ENCODE measurements at regions not wholly inside any gene's neighbourhood (a gene's known extent, or its start where the extent isn't known, plus 50 kb on each side); places are given as distances from the start of the nearest gene placed in this dataset.
"Not testable (repeated sequence)": the region's sequence is repeated elsewhere in the genome, so short reads cannot be mapped to it uniquely, and the experiment has no call there.

DNA sequence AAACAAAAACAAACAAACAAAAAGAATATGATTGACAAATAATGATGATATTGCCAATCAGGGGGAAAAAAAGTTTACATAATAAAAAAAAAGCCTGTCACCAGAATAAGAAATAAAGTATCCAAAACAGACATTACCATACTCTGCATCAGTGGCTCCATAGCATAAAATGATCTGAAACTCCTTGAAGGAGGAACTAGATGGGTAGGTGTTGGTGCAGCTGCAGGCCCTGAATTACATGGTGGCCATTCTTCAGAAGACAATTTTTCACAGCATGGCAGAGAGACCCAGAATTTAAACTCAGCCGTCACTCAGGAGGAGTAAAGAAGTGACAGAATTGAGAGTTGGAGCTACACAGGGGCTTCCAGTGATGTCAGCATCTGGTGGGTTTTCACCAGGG lies 60.2 kb downstream of the GLUL start:
- Mint-ChIP-seq H3K36me3 (no peaks in the 10 kb centered on the region), H3K4me1 (peaks cover 0 to 4% (median 2%) of the 10 kb centered on the region in 7 donors), H3K9me3 (no peaks in the 10 kb centered on the region), H3K4me3 (no peak overlapping the region), H3K27ac (no peak overlapping the region), H3K27me3 (peaks cover 0 to 2% (median 0%) of the 10 kb centered on the region in 5 donors)
- DNase-seq: no peak
- Histone ChIP-seq H3K36me3 (ENCODE audit: control insufficient read depth in 2 of 3, insufficient read depth in 3 of 3, low read length in 3 of 3) (no peaks in the 10 kb centered on the region), H3K27ac (ENCODE audit: low read depth, low read length) (no peak overlapping the region), H3K4me3 (ENCODE audit: low read length) (no peak overlapping the region), H3K4me1 (ENCODE audit: control insufficient read depth in 2 of 2, insufficient read depth in 2 of 2, low read length in 2 of 2) (no peaks in the 10 kb centered on the region), H3K27me3 (ENCODE audit: control insufficient read depth in 2 of 2, insufficient read depth in 2 of 2, low read length in 2 of 2) (no peaks in the 10 kb centered on the region), H3K9me3 (ENCODE audit: control insufficient read depth in 2 of 3, low read length in 3 of 3) (no peaks in the 10 kb centered on the region)
- ChIA-PET POLR2A (no interaction called here), CTCF (no interaction called here)
- no peak for ATAC-seq
- intact Hi-C loops (cut with micrococcal nuclease): no loop called here

DNA sequence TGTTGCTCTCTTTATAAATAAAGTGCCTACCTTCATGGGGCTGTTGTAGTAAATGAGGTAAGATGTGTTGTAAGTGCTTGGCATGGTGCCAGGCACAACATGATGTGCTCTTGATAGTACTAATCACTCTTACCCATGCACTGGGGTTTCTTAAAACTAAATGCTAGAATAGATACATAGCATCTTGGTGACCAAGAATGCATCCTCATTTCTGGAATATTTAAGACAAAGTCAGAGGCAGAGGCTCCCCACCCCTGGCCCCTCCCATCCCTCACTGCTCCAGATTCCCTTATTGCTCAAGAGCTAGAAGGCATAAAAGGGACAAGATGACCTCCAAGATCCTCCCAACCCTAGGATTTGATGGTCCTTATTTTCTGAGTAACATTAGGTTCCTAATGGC lies 61.3 kb downstream of the GLUL start:
- intact Hi-C loops (cut with micrococcal nuclease): no loop called here
- POLR2A ChIA-PET: no interaction called here
- peaks cover 0 to 2% (median 0%) of the 10 kb centered on the region in 5 donors for H3K27me3 Mint-ChIP-seq
- H3K4me1 Mint-ChIP-seq: peaks cover 0 to 4% (median 2%) of the 10 kb centered on the region in 7 donors
- H3K36me3 ChIP-seq (ENCODE audit: control insufficient read depth in 2 of 3, insufficient read depth in 3 of 3, low read length in 3 of 3): no peaks in the 10 kb centered on the region
- no peak overlapping the region for H3K4me3 Mint-ChIP-seq
- H3K27ac Mint-ChIP-seq: no peak overlapping the region
- no peak overlapping the region for H3K4me3 ChIP-seq (ENCODE audit: low read length)
- CTCF ChIA-PET: no interaction called here
- no peaks in the 10 kb centered on the region for H3K9me3 Mint-ChIP-seq
- H3K36me3 Mint-ChIP-seq: no peaks in the 10 kb centered on the region
- H3K4me1 ChIP-seq (ENCODE audit: control insufficient read depth in 2 of 2, insufficient read depth in 2 of 2, low read length in 2 of 2): no peaks in the 10 kb centered on the region
- DNase-seq (no peak), ATAC-seq (no peak)
- H3K27me3 ChIP-seq (ENCODE audit: control insufficient read depth in 2 of 2, insufficient read depth in 2 of 2, low read length in 2 of 2): no peaks in the 10 kb centered on the region
- H3K9me3 ChIP-seq (ENCODE audit: control insufficient read depth in 2 of 3, low read length in 3 of 3): no peaks in the 10 kb centered on the region
- H3K27ac ChIP-seq (ENCODE audit: low read depth, low read length): no peak overlapping the region

DNA sequence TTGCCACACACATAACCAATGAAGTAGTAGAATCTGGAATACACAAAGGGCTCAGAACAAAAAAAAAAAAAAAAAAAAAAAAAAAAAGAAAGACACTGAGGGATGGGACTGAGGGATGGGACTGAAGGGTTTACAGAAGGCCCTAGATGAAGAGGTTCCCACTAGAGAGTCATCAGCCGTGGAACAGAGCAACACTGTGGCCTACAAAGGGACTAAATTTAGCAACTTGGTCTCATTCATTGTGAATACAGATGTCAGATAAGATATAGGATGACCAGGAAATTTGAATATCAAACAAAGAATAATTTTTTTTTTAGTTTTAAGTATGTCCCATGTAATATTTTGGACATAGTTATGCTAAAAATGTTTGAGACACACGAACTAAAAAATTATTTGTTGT lies 62.1 kb downstream of the GLUL start:
- Mint-ChIP-seq H3K27ac (no peak overlapping the region), H3K36me3 (no peaks in the 10 kb centered on the region), H3K4me3 (no peak overlapping the region), H3K4me1 (peaks cover 0 to under 1% (median 0%) of the 10 kb centered on the region in 7 donors), H3K27me3 (no peaks in the 10 kb centered on the region), H3K9me3 (no peaks in the 10 kb centered on the region)
- ChIA-PET POLR2A (no interaction called here), CTCF (no interaction called here)
- intact Hi-C loops (cut with micrococcal nuclease): no loop called here
- Histone ChIP-seq H3K4me3 (ENCODE audit: low read length) (no peak overlapping the region), H3K27ac (ENCODE audit: low read depth, low read length) (no peak overlapping the region), H3K4me1 (ENCODE audit: control insufficient read depth in 2 of 2, insufficient read depth in 2 of 2, low read length in 2 of 2) (no peaks in the 10 kb centered on the region), H3K36me3 (ENCODE audit: control insufficient read depth in 2 of 3, insufficient read depth in 3 of 3, low read length in 3 of 3) (no peaks in the 10 kb centered on the region), H3K9me3 (ENCODE audit: control insufficient read depth in 2 of 3, low read length in 3 of 3) (no peaks in the 10 kb centered on the region), H3K27me3 (ENCODE audit: control insufficient read depth in 2 of 2, insufficient read depth in 2 of 2, low read length in 2 of 2) (no peaks in the 10 kb centered on the region)
- ATAC-seq (no peak), DNase-seq (no peak)

DNA sequence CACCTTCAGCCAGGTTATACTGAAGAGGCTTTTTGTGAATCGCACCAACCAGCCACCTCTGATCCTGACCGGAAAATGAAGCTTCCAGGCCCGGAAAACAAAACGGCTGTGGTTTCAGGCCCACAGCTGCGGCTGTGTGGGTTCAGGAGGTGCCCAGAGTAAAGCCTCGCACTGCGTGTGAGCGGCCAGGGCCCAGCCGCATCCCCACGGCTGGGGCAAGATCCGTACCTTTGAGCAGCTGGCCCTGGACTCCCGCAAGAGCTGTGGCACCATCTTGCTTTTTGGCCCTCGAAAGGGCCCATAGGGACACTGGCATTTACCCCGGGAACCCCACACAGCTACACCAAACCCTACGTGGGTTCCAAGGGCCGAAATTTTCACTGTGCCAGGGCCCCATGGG lies 63.0 kb downstream of the GLUL start:
- no peak overlapping the region for H3K27ac Mint-ChIP-seq
- Histone ChIP-seq H3K27ac (ENCODE audit: low read depth, low read length) (no peak overlapping the region), H3K4me1 (ENCODE audit: control insufficient read depth in 2 of 2, insufficient read depth in 2 of 2, low read length in 2 of 2) (no peaks in the 10 kb centered on the region), H3K4me3 (ENCODE audit: low read length) (no peak overlapping the region), H3K36me3 (ENCODE audit: control insufficient read depth in 2 of 3, insufficient read depth in 3 of 3, low read length in 3 of 3) (no peaks in the 10 kb centered on the region), H3K27me3 (ENCODE audit: control insufficient read depth in 2 of 2, insufficient read depth in 2 of 2, low read length in 2 of 2) (no peaks in the 10 kb centered on the region), H3K9me3 (ENCODE audit: control insufficient read depth in 2 of 3, low read length in 3 of 3) (no peaks in the 10 kb centered on the region)
- no peaks in the 10 kb centered on the region for H3K4me1 Mint-ChIP-seq
- ATAC-seq (no peak), DNase-seq (no peak)
- H3K36me3 Mint-ChIP-seq: no peaks in the 10 kb centered on the region
- POLR2A ChIA-PET: no interaction called here
- intact Hi-C loops (cut with micrococcal nuclease): no loop called here
- no peaks in the 10 kb centered on the region for H3K27me3 Mint-ChIP-seq
- CTCF ChIA-PET: no interaction called here
- H3K9me3 Mint-ChIP-seq: no peaks in the 10 kb centered on the region
- H3K4me3 Mint-ChIP-seq: no peak overlapping the region

DNA sequence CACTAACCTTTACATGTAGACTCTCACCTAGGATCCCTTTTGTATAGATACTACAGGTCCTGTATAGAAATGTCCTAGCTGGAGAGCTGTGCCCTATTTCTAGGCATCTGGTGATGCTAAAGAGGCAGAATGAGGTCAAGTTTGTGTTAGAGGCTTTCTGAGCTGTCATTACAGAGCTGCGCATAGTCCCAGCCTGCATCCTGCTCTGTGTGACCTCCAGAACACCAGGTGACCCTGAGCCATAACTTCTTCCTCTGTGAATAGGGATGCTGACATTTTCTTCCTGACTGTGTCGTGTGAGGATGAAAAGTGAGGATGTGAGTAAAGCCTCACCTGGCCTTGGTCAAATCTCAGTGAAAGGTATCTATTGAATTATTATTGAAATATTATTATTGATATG lies 66.3 kb downstream of the GLUL start:
- ChIA-PET CTCF (no interaction called here), POLR2A (no interaction called here)
- Histone ChIP-seq H3K4me3 (ENCODE audit: low read length) (no peak overlapping the region), H3K27me3 (ENCODE audit: control insufficient read depth in 2 of 2, insufficient read depth in 2 of 2, low read length in 2 of 2) (no peaks in the 10 kb centered on the region), H3K9me3 (ENCODE audit: control insufficient read depth in 2 of 3, low read length in 3 of 3) (no peaks in the 10 kb centered on the region), H3K4me1 (ENCODE audit: control insufficient read depth in 2 of 2, insufficient read depth in 2 of 2, low read length in 2 of 2) (no peaks in the 10 kb centered on the region), H3K27ac (ENCODE audit: low read depth, low read length) (no peak overlapping the region), H3K36me3 (ENCODE audit: control insufficient read depth in 2 of 3, insufficient read depth in 3 of 3, low read length in 3 of 3) (no peaks in the 10 kb centered on the region)
- H3K4me3 Mint-ChIP-seq: no peak overlapping the region
- H3K27me3 Mint-ChIP-seq: no peaks in the 10 kb centered on the region
- DNase-seq: no peak
- H3K27ac Mint-ChIP-seq: no peak overlapping the region
- H3K9me3 Mint-ChIP-seq: no peaks in the 10 kb centered on the region
- ATAC-seq: no peak
- no peaks in the 10 kb centered on the region for H3K36me3 Mint-ChIP-seq
- no peaks in the 10 kb centered on the region for H3K4me1 Mint-ChIP-seq
- intact Hi-C loops (cut with micrococcal nuclease): no loop called here

DNA sequence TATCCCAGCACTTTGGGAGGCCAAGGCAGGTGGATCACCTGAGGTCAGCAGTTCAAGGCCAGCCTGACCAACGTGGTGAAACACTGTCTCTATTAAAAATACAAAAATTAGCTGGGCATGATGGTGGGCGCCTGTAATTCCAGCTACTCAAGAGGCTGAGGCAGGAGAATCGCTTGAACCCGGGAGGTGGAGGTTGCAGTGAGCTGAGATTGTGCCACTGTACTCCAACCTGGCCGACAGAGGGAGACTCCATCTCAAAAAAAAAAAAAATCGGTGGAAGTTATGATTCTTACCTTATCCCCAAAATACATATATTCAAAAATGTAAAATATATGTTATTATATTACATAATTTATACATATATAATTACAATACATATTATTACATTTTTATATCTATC lies 70.1 kb downstream of the GLUL start:
- H3K27ac ChIP-seq (ENCODE audit: low read depth, low read length); H3K9me3 Mint-ChIP-seq; ATAC-seq; H3K4me3 Mint-ChIP-seq; H3K36me3 Mint-ChIP-seq; H3K27me3 ChIP-seq (ENCODE audit: control insufficient read depth in 2 of 2, insufficient read depth in 2 of 2, low read length in 2 of 2); H3K4me1 Mint-ChIP-seq; DNase-seq; H3K9me3 ChIP-seq (ENCODE audit: control insufficient read depth in 2 of 3, low read length in 3 of 3); H3K27me3 Mint-ChIP-seq; intact Hi-C loops (cut with micrococcal nuclease); H3K4me1 ChIP-seq (ENCODE audit: control insufficient read depth in 2 of 2, insufficient read depth in 2 of 2, low read length in 2 of 2); H3K27ac Mint-ChIP-seq; H3K4me3 ChIP-seq (ENCODE audit: low read length); H3K36me3 ChIP-seq (ENCODE audit: control insufficient read depth in 2 of 3, insufficient read depth in 3 of 3, low read length in 3 of 3): not testable (repeated sequence)
- ChIA-PET POLR2A (interaction anchor here (0.8 kb wide), 1 partner anchor 19 kb away, joined by 3 read pairs; no protein-coding TSS in a partner anchor), CTCF (interaction anchor here (0.7 kb wide), 1 partner anchor 1505 kb away, joined by 4 read pairs; no protein-coding TSS in a partner anchor)

DNA sequence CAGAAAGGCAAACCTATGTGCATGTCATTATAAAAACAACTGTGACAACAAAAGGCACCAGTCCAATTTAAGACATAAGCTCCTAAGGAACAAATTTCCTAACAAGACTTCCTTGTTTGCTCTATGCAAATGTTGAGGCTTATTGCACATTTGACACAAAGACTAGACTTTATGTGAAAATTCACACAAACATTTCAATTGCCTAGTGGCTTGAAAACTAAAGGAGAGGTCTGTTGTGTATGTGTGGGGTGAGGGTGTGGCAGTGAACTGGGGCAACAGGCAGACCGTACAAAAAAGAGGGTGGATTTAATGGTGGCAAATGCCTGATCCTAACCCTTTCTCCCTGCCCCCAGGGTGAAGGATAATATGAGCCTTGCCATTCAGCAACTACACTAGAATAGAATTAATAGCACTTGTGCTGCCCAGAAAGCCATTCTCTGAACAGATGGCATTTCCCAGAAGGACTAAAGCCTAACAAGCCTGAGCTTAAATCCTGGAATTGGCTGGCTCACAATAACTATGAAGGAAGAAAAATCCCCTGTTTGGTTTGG lies 73.9 kb downstream of the GLUL start:
- CTCF ChIA-PET: no interaction called here
- Mint-ChIP-seq H3K36me3 (no peaks in the 10 kb centered on the region), H3K27me3 (peaks cover 0 to 6% (median 0%) of the 10 kb centered on the region in 5 donors), H3K4me3 (no peak overlapping the region), H3K9me3 (peaks cover 0 to 3% (median 0%) of the 10 kb centered on the region in 11 donors), H3K27ac (no peak overlapping the region), H3K4me1 (peaks cover 0 to 1% (median 0%) of the 10 kb centered on the region in 7 donors)
- Histone ChIP-seq H3K27ac (ENCODE audit: low read depth, low read length) (no peak overlapping the region), H3K36me3 (ENCODE audit: control insufficient read depth in 2 of 3, insufficient read depth in 3 of 3, low read length in 3 of 3) (no peaks in the 10 kb centered on the region), H3K9me3 (ENCODE audit: control insufficient read depth in 2 of 3, low read length in 3 of 3) (no peaks in the 10 kb centered on the region), H3K4me3 (ENCODE audit: low read length) (no peak overlapping the region), H3K27me3 (ENCODE audit: control insufficient read depth in 2 of 2, insufficient read depth in 2 of 2, low read length in 2 of 2) (no peaks in the 10 kb centered on the region), H3K4me1 (ENCODE audit: control insufficient read depth in 2 of 2, insufficient read depth in 2 of 2, low read length in 2 of 2) (no peaks in the 10 kb centered on the region)
- no peak for ATAC-seq
- POLR2A ChIA-PET: no interaction called here
- intact Hi-C loops (cut with micrococcal nuclease): no loop called here
- no peak for DNase-seq

All from naive thymus-derived CD4-positive, alpha-beta T cell (primary cell).